ENCODE measurements at regions not wholly inside any gene's neighbourhood (a gene's known extent, or its start where the extent isn't known, plus 50 kb on each side); places are given as distances from the start of the nearest gene placed in this dataset.
"Not testable (repeated sequence)": the region's sequence is repeated elsewhere in the genome, so short reads cannot be mapped to it uniquely, and the experiment has no call there.

- TF ChIP-seq CTCF (IDR thresholded peaks at IDR 0.05; ENCODE audit: low read length); EZH2 (IDR thresholded peaks at IDR 0.05; ENCODE audit: borderline replicate concordance, low read length): not testable (repeated sequence)
Measured at GRCh38 chr1:146656356-146657060, 281.6 kb upstream of the NBPF12 start.
